Uterus (tissue), 2 donors: ENCODE measurements at regions not wholly inside any gene's neighbourhood (a gene's known extent, or its start where the extent isn't known, plus 50 kb on each side); places are given as distances from the start of the nearest gene placed in this dataset.

Experiments
- POLR2A ChIP-seq, 2 donors: fragments of 450-650 bp; IDR thresholded peaks; one replicate each; pipeline ENCODE4 v1.6.1; 2016; ENCODE audit warnings: antibody characterized with exemption in 2 of 2, mild to moderate bottlenecking in 1 of 2, moderate library complexity in 1 of 2
- TF ChIP-seq, protein P1 (sequence below), 4 experiments: fragments of 200-600 bp in 2 of 4; fragments of 450-650 bp in 2 of 4; sonication (generic) in 2 of 4; IDR thresholded peaks; one replicate each; pipeline ENCODE4 v1.5.1; 2016 to 2019; ENCODE audit warnings: antibody characterized with exemption in 4 of 4, mild to moderate bottlenecking in 2 of 4, moderate library complexity in 1 of 4

- TF ChIP-seq, protein P1, sequence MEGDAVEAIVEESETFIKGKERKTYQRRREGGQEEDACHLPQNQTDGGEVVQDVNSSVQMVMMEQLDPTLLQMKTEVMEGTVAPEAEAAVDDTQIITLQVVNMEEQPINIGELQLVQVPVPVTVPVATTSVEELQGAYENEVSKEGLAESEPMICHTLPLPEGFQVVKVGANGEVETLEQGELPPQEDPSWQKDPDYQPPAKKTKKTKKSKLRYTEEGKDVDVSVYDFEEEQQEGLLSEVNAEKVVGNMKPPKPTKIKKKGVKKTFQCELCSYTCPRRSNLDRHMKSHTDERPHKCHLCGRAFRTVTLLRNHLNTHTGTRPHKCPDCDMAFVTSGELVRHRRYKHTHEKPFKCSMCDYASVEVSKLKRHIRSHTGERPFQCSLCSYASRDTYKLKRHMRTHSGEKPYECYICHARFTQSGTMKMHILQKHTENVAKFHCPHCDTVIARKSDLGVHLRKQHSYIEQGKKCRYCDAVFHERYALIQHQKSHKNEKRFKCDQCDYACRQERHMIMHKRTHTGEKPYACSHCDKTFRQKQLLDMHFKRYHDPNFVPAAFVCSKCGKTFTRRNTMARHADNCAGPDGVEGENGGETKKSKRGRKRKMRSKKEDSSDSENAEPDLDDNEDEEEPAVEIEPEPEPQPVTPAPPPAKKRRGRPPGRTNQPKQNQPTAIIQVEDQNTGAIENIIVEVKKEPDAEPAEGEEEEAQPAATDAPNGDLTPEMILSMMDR (IDR thresholded peaks at IDR 0.05) = no peak
- TF ChIP-seq POLR2A (IDR thresholded peaks at IDR 0.05) = no peak
These were observed 390.2 kb downstream of the LRIG3 start for GRCh38 chr12:58529897-58530741.
